ENCODE measurements at regions not wholly inside any gene's neighbourhood (a gene's known extent, or its start where the extent isn't known, plus 50 kb on each side); places are given as distances from the start of the nearest gene placed in this dataset.

DNA sequence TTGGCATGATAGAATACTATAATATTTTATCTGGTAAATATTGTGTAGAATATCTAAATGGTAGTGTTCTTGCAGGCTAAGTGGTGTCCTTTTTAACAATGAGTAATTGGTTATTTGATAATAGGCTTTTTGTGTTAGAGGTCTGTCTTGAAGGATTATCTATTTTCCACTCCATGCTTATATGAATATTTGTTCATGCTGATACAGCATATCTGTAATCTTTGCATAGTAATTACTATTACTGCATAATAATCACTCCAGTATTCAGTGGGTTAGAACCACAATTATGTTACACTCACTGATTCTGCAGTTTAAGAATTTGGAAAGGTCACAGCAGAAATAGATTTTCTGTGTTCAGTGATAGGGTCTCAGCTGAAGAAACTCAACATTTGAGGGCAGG lies 1229.9 kb downstream of the MAT2B start:
- TF ChIP-seq, protein P1, sequence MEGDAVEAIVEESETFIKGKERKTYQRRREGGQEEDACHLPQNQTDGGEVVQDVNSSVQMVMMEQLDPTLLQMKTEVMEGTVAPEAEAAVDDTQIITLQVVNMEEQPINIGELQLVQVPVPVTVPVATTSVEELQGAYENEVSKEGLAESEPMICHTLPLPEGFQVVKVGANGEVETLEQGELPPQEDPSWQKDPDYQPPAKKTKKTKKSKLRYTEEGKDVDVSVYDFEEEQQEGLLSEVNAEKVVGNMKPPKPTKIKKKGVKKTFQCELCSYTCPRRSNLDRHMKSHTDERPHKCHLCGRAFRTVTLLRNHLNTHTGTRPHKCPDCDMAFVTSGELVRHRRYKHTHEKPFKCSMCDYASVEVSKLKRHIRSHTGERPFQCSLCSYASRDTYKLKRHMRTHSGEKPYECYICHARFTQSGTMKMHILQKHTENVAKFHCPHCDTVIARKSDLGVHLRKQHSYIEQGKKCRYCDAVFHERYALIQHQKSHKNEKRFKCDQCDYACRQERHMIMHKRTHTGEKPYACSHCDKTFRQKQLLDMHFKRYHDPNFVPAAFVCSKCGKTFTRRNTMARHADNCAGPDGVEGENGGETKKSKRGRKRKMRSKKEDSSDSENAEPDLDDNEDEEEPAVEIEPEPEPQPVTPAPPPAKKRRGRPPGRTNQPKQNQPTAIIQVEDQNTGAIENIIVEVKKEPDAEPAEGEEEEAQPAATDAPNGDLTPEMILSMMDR (IDR thresholded peaks at IDR 0.05), result no peak
- no peak for TF ChIP-seq ZFX (IDR thresholded peaks at IDR 0.05; ENCODE audit: borderline replicate concordance)
